ENCODE measurements at regions not wholly inside any gene's neighbourhood (a gene's known extent, or its start where the extent isn't known, plus 50 kb on each side); places are given as distances from the start of the nearest gene placed in this dataset.

- H3K9me3 Mint-ChIP-seq: peaks cover 7% of the 10 kb centered on the region
These were observed 249.0 kb upstream of the LUZP2 start for GRCh38 chr11:24247846-24248245.

GRCh38 chr11:24249921-24250320 is 246.9 kb upstream of the LUZP2 start:
- TF ChIP-seq CTCF (IDR thresholded peaks at IDR 0.05): no peak
- Mint-ChIP-seq H3K9me3 (peaks cover 2% of the 10 kb centered on the region), H3K36me3 (ENCODE audit: low read depth) (no peaks in the 10 kb centered on the region), H3K27ac (no peak overlapping the region), H3K4me1 (no peaks in the 10 kb centered on the region), H3K27me3 (no peaks in the 10 kb centered on the region), H3K4me3 (no peak overlapping the region)
- no peak for ATAC-seq (ENCODE audit: low read depth)
- DNase-seq: no peak
- CTCF ChIA-PET: no interaction called here
- intact Hi-C loops (cut with micrococcal nuclease): no loop called here
- POLR2A ChIA-PET: no interaction called here

More at GRCh38 chr11:24247846-24248245, 249.0 kb upstream of the LUZP2 start:
- ATAC-seq (ENCODE audit: low read depth) (no peak), DNase-seq (no peak)
- no peaks in the 10 kb centered on the region for H3K4me1 Mint-ChIP-seq
- H3K27ac Mint-ChIP-seq: no peak overlapping the region
- TF ChIP-seq CTCF (IDR thresholded peaks at IDR 0.05): no peak
- H3K4me3 Mint-ChIP-seq: no peak overlapping the region
- H3K36me3 Mint-ChIP-seq (ENCODE audit: low read depth): no peaks in the 10 kb centered on the region
- H3K27me3 Mint-ChIP-seq: no peaks in the 10 kb centered on the region
- intact Hi-C loops (cut with micrococcal nuclease): no loop called here
- CTCF ChIA-PET: no interaction called here
- POLR2A ChIA-PET: no interaction called here

- Mint-ChIP-seq H3K4me1 (no peaks in the 10 kb centered on the region), H3K27ac (no peak overlapping the region), H3K4me3 (no peak overlapping the region), H3K27me3 (no peaks in the 10 kb centered on the region), H3K36me3 (ENCODE audit: low read depth) (no peaks in the 10 kb centered on the region), H3K9me3 (peaks cover 2% of the 10 kb centered on the region)
- CTCF ChIA-PET: no interaction called here
- DNase-seq: no peak
- POLR2A ChIA-PET: no interaction called here
- TF ChIP-seq CTCF (IDR thresholded peaks at IDR 0.05): no peak
- intact Hi-C loops (cut with micrococcal nuclease): no loop called here
- no peak for ATAC-seq (ENCODE audit: low read depth)
These were observed 243.6 kb upstream of the LUZP2 start for GRCh38 chr11:24253237-24253760.

GRCh38 chr11:24264868-24265267 is 232.0 kb upstream of the LUZP2 start:
- H3K36me3 Mint-ChIP-seq (ENCODE audit: low read depth): no peaks in the 10 kb centered on the region
- no peaks in the 10 kb centered on the region for H3K4me1 Mint-ChIP-seq
- H3K27ac Mint-ChIP-seq: no peak overlapping the region
- ATAC-seq (ENCODE audit: low read depth): no peak
- intact Hi-C loops (cut with micrococcal nuclease): no loop called here
- no peak overlapping the region for H3K4me3 Mint-ChIP-seq
- CTCF ChIA-PET: no interaction called here
- no peak for TF ChIP-seq CTCF (IDR thresholded peaks at IDR 0.05)
- peaks cover 2% of the 10 kb centered on the region for H3K9me3 Mint-ChIP-seq
- DNase-seq: no peak
- POLR2A ChIA-PET: no interaction called here
- H3K27me3 Mint-ChIP-seq: no peaks in the 10 kb centered on the region

- Mint-ChIP-seq H3K27ac (no peak overlapping the region), H3K27me3 (no peaks in the 10 kb centered on the region), H3K36me3 (ENCODE audit: low read depth) (no peaks in the 10 kb centered on the region), H3K4me1 (no peaks in the 10 kb centered on the region), H3K9me3 (peaks cover 2% of the 10 kb centered on the region), H3K4me3 (no peak overlapping the region)
- ChIA-PET POLR2A (no interaction called here), CTCF (no interaction called here)
- DNase-seq (no peak), ATAC-seq (ENCODE audit: low read depth) (no peak)
- no peak for TF ChIP-seq CTCF (IDR thresholded peaks at IDR 0.05)
- intact Hi-C loops (cut with micrococcal nuclease): no loop called here
These were observed 229.8 kb upstream of the LUZP2 start for GRCh38 chr11:24267014-24267413.
